ENCODE measurements at regions not wholly inside any gene's neighbourhood (a gene's known extent, or its start where the extent isn't known, plus 50 kb on each side); places are given as distances from the start of the nearest gene placed in this dataset.

GRCh38 chr10:110388687-110389052 is 84.0 kb upstream of the SMNDC1 start:
- peaks cover 2 to 14% of the 10 kb centered on the region in 2 experiments for H3K4me1 ChIP-seq (ENCODE audit: control insufficient read depth in 1 of 2, extremely low read depth in 1 of 2, insufficient read depth in 2 of 2, low read length in 2 of 2)
- WGBS (ENCODE audit: insufficient coverage): 100% methylated on average over 3 of the region's 7 CpGs
- no peak overlapping the region for H3K27ac ChIP-seq (ENCODE audit: low read length)
- H3K9me3 ChIP-seq: no peaks in the 10 kb centered on the region
- no peaks in the 10 kb centered on the region for H3K36me3 ChIP-seq (ENCODE audit: control insufficient read depth in 2 of 2, extremely low read depth in 1 of 2, insufficient read depth in 1 of 2, low read length in 1 of 2)
- H3K4me1 Mint-ChIP-seq: peaks cover 14 to 18% (median 17%) of the 10 kb centered on the region in 3 donors
- no peak overlapping the region for H3K27ac Mint-ChIP-seq
- DNase-seq (no peak), ATAC-seq (replicated peaks in 1 of 4) (no peak)
- ChIA-PET CTCF (no interaction called here), POLR2A (interaction anchor here in 1 of 2 donors (0.6 kb wide), 1 partner anchor 208 kb away, joined by 3 read pairs; no protein-coding TSS in a partner anchor)
- no peaks in the 10 kb centered on the region for H3K9me3 Mint-ChIP-seq
- H3K27me3 Mint-ChIP-seq: peaks cover 0 to 5% of the 10 kb centered on the region in 2 donors
- H3K36me3 Mint-ChIP-seq: no peaks in the 10 kb centered on the region
- H3K4me3 Mint-ChIP-seq: no peak overlapping the region
- H3K27me3 ChIP-seq (replicated peaks in 1 of 2; ENCODE audit: control insufficient read depth in 2 of 2, extremely low read depth in 1 of 2, insufficient read depth in 2 of 2, low read length in 1 of 2): peaks cover 0 to 4% of the 10 kb centered on the region in 2 experiments
- no peak overlapping the region for H3K4me3 ChIP-seq (ENCODE audit: control insufficient read depth in 1 of 2, extremely low read depth in 1 of 2, low read length in 1 of 2)

- POLR2A ChIA-PET: no interaction called here
- ATAC-seq (replicated peaks in 1 of 4) (no peak), DNase-seq (no peak)
- peaks cover 2 to 14% of the 10 kb centered on the region in 2 experiments for H3K4me1 ChIP-seq (ENCODE audit: control insufficient read depth in 1 of 2, extremely low read depth in 1 of 2, insufficient read depth in 2 of 2, low read length in 2 of 2)
- H3K27me3 ChIP-seq (replicated peaks in 1 of 2; ENCODE audit: control insufficient read depth in 2 of 2, extremely low read depth in 1 of 2, insufficient read depth in 2 of 2, low read length in 1 of 2): peaks cover 0 to 7% of the 10 kb centered on the region in 2 experiments
- Mint-ChIP-seq H3K9me3 (no peaks in the 10 kb centered on the region), H3K27ac (no peak overlapping the region), H3K4me1 (peaks cover 14 to 18% (median 17%) of the 10 kb centered on the region in 3 donors), H3K36me3 (no peaks in the 10 kb centered on the region), H3K27me3 (peaks cover 0 to 6% of the 10 kb centered on the region in 2 donors), H3K4me3 (no peak overlapping the region)
- H3K27ac ChIP-seq (ENCODE audit: low read length): no peak overlapping the region
- H3K36me3 ChIP-seq (ENCODE audit: control insufficient read depth in 2 of 2, extremely low read depth in 1 of 2, insufficient read depth in 1 of 2, low read length in 1 of 2): no peaks in the 10 kb centered on the region
- CTCF ChIA-PET: no interaction called here
- no peak overlapping the region for H3K4me3 ChIP-seq (ENCODE audit: control insufficient read depth in 1 of 2, extremely low read depth in 1 of 2, low read length in 1 of 2)
- WGBS (ENCODE audit: insufficient coverage): 85% methylated on average over 8 of the region's 8 CpGs
- no peaks in the 10 kb centered on the region for H3K9me3 ChIP-seq
Observed at GRCh38 chr10:110389255-110389654, 84.5 kb upstream of the SMNDC1 start.

- Mint-ChIP-seq H3K4me1 (peaks cover 17 to 26% (median 21%) of the 10 kb centered on the region in 3 donors), H3K27ac (no peak overlapping the region), H3K27me3 (peaks cover 2 to 6% of the 10 kb centered on the region in 2 donors), H3K9me3 (no peaks in the 10 kb centered on the region), H3K36me3 (no peaks in the 10 kb centered on the region), H3K4me3 (no peak overlapping the region)
- ATAC-seq (replicated peaks in 1 of 4) (no peak), DNase-seq (no peak)
- POLR2A ChIA-PET: interaction anchor here in 1 of 2 donors (0.7 kb wide), 1 partner anchor 71 kb away, joined by 5 read pairs; no protein-coding TSS in a partner anchor
- Histone ChIP-seq H3K4me3 (ENCODE audit: control insufficient read depth in 1 of 2, extremely low read depth in 1 of 2, low read length in 1 of 2) (no peak overlapping the region), H3K36me3 (ENCODE audit: control insufficient read depth in 2 of 2, extremely low read depth in 1 of 2, insufficient read depth in 1 of 2, low read length in 1 of 2) (no peaks in the 10 kb centered on the region), H3K27ac (ENCODE audit: low read length) (no peak overlapping the region), H3K4me1 (ENCODE audit: control insufficient read depth in 1 of 2, extremely low read depth in 1 of 2, insufficient read depth in 2 of 2, low read length in 2 of 2) (peaks cover 2 to 19% of the 10 kb centered on the region in 2 experiments), H3K9me3 (no peaks in the 10 kb centered on the region), H3K27me3 (replicated peaks in 1 of 2; ENCODE audit: control insufficient read depth in 2 of 2, extremely low read depth in 1 of 2, insufficient read depth in 2 of 2, low read length in 1 of 2) (peaks cover 0 to 8% of the 10 kb centered on the region in 2 experiments)
- CTCF ChIA-PET: no interaction called here
- 97% methylated on average over 7 of the region's 7 CpGs for WGBS (ENCODE audit: insufficient coverage)
Observed at GRCh38 chr10:110391541-110391940, 86.8 kb upstream of the SMNDC1 start.

- H3K4me1 Mint-ChIP-seq: peaks cover 17 to 26% (median 21%) of the 10 kb centered on the region in 3 donors
- CTCF ChIA-PET: no interaction called here
Observed at GRCh38 chr10:110392121-110392520, 87.4 kb upstream of the SMNDC1 start.

GRCh38 chr10:110392868-110393740 is 88.4 kb upstream of the SMNDC1 start:
- peaks cover 7 to 18% (median 13%) of the 10 kb centered on the region in 3 donors for H3K4me1 Mint-ChIP-seq
- peaks cover 0 to 14% of the 10 kb centered on the region in 2 experiments for H3K4me1 ChIP-seq (ENCODE audit: control insufficient read depth in 1 of 2, extremely low read depth in 1 of 2, insufficient read depth in 2 of 2, low read length in 2 of 2)
- no peak overlapping the region for H3K27ac ChIP-seq (ENCODE audit: low read length)
- no peak for ATAC-seq (replicated peaks in 1 of 4)
- no peaks in the 10 kb centered on the region for H3K9me3 Mint-ChIP-seq
- H3K27ac Mint-ChIP-seq: peak overlapping the region in 1 of 2 donors; percentile 70
- no peak for DNase-seq
- no peaks in the 10 kb centered on the region for H3K36me3 ChIP-seq (ENCODE audit: control insufficient read depth in 2 of 2, extremely low read depth in 1 of 2, insufficient read depth in 1 of 2, low read length in 1 of 2)
- ChIA-PET POLR2A (no interaction called here), CTCF (no interaction called here)
- H3K36me3 Mint-ChIP-seq: no peaks in the 10 kb centered on the region
- WGBS (ENCODE audit: insufficient coverage): 77% methylated on average over 15 of the region's 19 CpGs
- no peak overlapping the region for H3K4me3 Mint-ChIP-seq
- H3K27me3 ChIP-seq (replicated peaks in 1 of 2; ENCODE audit: control insufficient read depth in 2 of 2, extremely low read depth in 1 of 2, insufficient read depth in 2 of 2, low read length in 1 of 2): peaks cover 0 to 8% of the 10 kb centered on the region in 2 experiments
- peaks cover 2 to 6% of the 10 kb centered on the region in 2 donors for H3K27me3 Mint-ChIP-seq
- no peaks in the 10 kb centered on the region for H3K9me3 ChIP-seq
- H3K4me3 ChIP-seq (ENCODE audit: control insufficient read depth in 1 of 2, extremely low read depth in 1 of 2, low read length in 1 of 2): no peak overlapping the region

More at GRCh38 chr10:110392121-110392520, 87.4 kb upstream of the SMNDC1 start:
- POLR2A ChIA-PET: no interaction called here
- Histone ChIP-seq H3K27ac (ENCODE audit: low read length) (no peak overlapping the region), H3K4me3 (ENCODE audit: control insufficient read depth in 1 of 2, extremely low read depth in 1 of 2, low read length in 1 of 2) (no peak overlapping the region), H3K9me3 (no peaks in the 10 kb centered on the region), H3K4me1 (ENCODE audit: control insufficient read depth in 1 of 2, extremely low read depth in 1 of 2, insufficient read depth in 2 of 2, low read length in 2 of 2) (peaks cover 2 to 19% of the 10 kb centered on the region in 2 experiments), H3K36me3 (ENCODE audit: control insufficient read depth in 2 of 2, extremely low read depth in 1 of 2, insufficient read depth in 1 of 2, low read length in 1 of 2) (no peaks in the 10 kb centered on the region), H3K27me3 (replicated peaks in 1 of 2; ENCODE audit: control insufficient read depth in 2 of 2, extremely low read depth in 1 of 2, insufficient read depth in 2 of 2, low read length in 1 of 2) (peaks cover 0 to 8% of the 10 kb centered on the region in 2 experiments)
- 93% methylated on average over 2 of the region's 7 CpGs for WGBS (ENCODE audit: insufficient coverage)
- Mint-ChIP-seq H3K4me3 (no peak overlapping the region), H3K27ac (no peak overlapping the region), H3K36me3 (no peaks in the 10 kb centered on the region), H3K27me3 (peaks cover 2 to 6% of the 10 kb centered on the region in 2 donors), H3K9me3 (no peaks in the 10 kb centered on the region)
- DNase-seq (no peak), ATAC-seq (replicated peaks in 1 of 4) (no peak)

GRCh38 chr10:110393866-110394265 is 89.1 kb upstream of the SMNDC1 start:
- ATAC-seq (replicated peaks in 1 of 4) (no peak), DNase-seq (no peak)
- Histone ChIP-seq H3K9me3 (no peaks in the 10 kb centered on the region), H3K36me3 (ENCODE audit: control insufficient read depth in 2 of 2, extremely low read depth in 1 of 2, insufficient read depth in 1 of 2, low read length in 1 of 2) (no peaks in the 10 kb centered on the region), H3K27ac (ENCODE audit: low read length) (no peak overlapping the region), H3K27me3 (replicated peaks in 1 of 2; ENCODE audit: control insufficient read depth in 2 of 2, extremely low read depth in 1 of 2, insufficient read depth in 2 of 2, low read length in 1 of 2) (peaks cover 0 to 8% of the 10 kb centered on the region in 2 experiments), H3K4me1 (ENCODE audit: control insufficient read depth in 1 of 2, extremely low read depth in 1 of 2, insufficient read depth in 2 of 2, low read length in 2 of 2) (peaks cover 0 to 7% of the 10 kb centered on the region in 2 experiments), H3K4me3 (ENCODE audit: control insufficient read depth in 1 of 2, extremely low read depth in 1 of 2, low read length in 1 of 2) (no peak overlapping the region)
- ChIA-PET POLR2A (interaction anchor here in 1 of 2 donors (0.6 kb wide), 1 partner anchor 312 kb away, joined by 3 read pairs; no protein-coding TSS in a partner anchor), CTCF (no interaction called here)
- Mint-ChIP-seq H3K4me1 (peaks cover 0 to 10% (median 6%) of the 10 kb centered on the region in 3 donors), H3K27me3 (peaks cover 2 to 6% of the 10 kb centered on the region in 2 donors), H3K4me3 (no peak overlapping the region), H3K27ac (peak overlapping the region in 1 of 2 donors; percentile 70), H3K36me3 (no peaks in the 10 kb centered on the region), H3K9me3 (no peaks in the 10 kb centered on the region)
- WGBS (ENCODE audit: insufficient coverage): 76% methylated on average over 2 of the region's 6 CpGs
